ENCODE measurements at regions not wholly inside any gene's neighbourhood (a gene's known extent, or its start where the extent isn't known, plus 50 kb on each side); places are given as distances from the start of the nearest gene placed in this dataset.

GRCh38 chr2:35819033-35819432 is 536.5 kb upstream of the CRIM1 start:
- TF ChIP-seq CTCF (conservative IDR thresholded peaks at IDR 0.05; ENCODE audit: low read depth, low read length), result no peak
- TF ChIP-seq EZH2 (IDR thresholded peaks at IDR 0.05; ENCODE audit: borderline replicate concordance, low read depth, low read length, poor library complexity, severe bottlenecking), result no peak
